ENCODE measurements at regions not wholly inside any gene's neighbourhood (a gene's known extent, or its start where the extent isn't known, plus 50 kb on each side); places are given as distances from the start of the nearest gene placed in this dataset.

DNA sequence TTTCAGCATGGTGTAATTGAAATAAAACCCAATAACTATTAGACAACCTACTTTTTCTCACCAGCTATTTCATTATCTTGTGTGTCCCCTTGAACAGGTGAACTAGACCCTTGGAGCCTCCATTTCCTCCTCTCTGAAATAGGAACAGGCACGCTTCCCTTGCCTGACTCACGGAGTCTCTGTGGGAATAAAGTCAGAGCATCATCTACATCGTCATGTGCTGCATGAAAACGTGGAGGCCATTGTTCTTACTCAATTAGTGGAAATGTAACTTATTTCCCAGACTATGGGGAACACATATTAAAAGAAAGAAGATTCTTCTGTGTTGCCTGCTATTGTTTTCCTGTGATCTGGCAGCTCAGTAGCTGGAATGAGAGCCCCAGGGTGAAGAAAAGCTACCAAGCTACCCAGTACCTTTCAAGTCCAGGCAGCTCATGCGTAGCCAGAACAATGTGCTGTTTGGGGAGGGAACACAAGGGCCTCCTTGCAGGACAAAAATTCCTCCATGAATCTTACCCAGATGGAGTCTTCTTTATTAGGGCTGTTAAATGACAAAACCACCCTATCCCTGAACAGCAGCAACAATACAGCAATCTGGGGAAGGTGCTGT is 59.8 kb downstream of the SOX11 start:
- no peak for DNase-seq
- no peaks in the 10 kb centered on the region for H3K36me3 ChIP-seq
- TF ChIP-seq POLR2AphosphoS5 (IDR thresholded peaks at IDR 0.05) (no peak), POLR2A (IDR thresholded peaks at IDR 0.05) (no peak)
- TF ChIP-seq, protein P1, sequence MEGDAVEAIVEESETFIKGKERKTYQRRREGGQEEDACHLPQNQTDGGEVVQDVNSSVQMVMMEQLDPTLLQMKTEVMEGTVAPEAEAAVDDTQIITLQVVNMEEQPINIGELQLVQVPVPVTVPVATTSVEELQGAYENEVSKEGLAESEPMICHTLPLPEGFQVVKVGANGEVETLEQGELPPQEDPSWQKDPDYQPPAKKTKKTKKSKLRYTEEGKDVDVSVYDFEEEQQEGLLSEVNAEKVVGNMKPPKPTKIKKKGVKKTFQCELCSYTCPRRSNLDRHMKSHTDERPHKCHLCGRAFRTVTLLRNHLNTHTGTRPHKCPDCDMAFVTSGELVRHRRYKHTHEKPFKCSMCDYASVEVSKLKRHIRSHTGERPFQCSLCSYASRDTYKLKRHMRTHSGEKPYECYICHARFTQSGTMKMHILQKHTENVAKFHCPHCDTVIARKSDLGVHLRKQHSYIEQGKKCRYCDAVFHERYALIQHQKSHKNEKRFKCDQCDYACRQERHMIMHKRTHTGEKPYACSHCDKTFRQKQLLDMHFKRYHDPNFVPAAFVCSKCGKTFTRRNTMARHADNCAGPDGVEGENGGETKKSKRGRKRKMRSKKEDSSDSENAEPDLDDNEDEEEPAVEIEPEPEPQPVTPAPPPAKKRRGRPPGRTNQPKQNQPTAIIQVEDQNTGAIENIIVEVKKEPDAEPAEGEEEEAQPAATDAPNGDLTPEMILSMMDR (IDR thresholded peaks at IDR 0.05 in 8 of 11, conservative IDR thresholded peaks at IDR 0.05 in 3 of 11): no peak
- intact Hi-C loops (cut with DNase I; ENCODE audit: low total_unique reads): no loop called here
- H3K4me3 ChIP-seq: no peak overlapping the region
- no peaks in the 10 kb centered on the region for H3K9me3 ChIP-seq
- WGBS, 5 donors: 67 to 70% (median 69%) methylated on average over 5 of the region's 5 CpGs
- no peaks in the 10 kb centered on the region for H3K27me3 ChIP-seq (replicated peaks in 1 of 7)
- no peaks in the 10 kb centered on the region for H3K4me1 ChIP-seq
- H3K27ac ChIP-seq: no peak overlapping the region

DNA sequence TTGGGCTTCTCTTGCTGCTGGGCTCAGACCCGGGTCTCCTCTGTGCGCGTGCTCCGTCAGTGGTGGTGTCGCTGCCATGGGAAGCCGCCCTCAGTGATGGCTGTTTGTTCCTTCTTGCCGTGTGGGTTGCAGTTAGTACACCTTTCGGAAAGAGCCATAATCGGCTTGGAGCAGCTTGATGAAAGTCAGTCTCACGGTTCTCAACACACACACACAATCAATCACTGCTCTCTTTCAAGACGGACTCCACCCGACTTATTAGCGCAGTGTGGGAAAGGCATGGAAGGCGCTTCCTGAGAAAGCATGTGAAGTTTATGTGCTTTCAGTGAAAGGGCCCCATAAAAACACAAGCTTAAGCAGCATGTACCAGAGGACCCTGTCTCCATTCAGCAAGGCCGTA is 64.1 kb downstream of the SOX11 start:
- TF ChIP-seq POLR2AphosphoS5 (IDR thresholded peaks at IDR 0.05) (no peak), POLR2A (IDR thresholded peaks at IDR 0.05) (no peak)
- TF ChIP-seq, protein P1 (IDR thresholded peaks at IDR 0.05 in 8 of 11, conservative IDR thresholded peaks at IDR 0.05 in 3 of 11): no peak
- 66 to 79% (median 74%) methylated on average over 15 of the region's 15 CpGs for WGBS, 5 donors
- H3K4me3 ChIP-seq: no peak overlapping the region
- no peaks in the 10 kb centered on the region for H3K9me3 ChIP-seq
- no peak for DNase-seq
- no peaks in the 10 kb centered on the region for H3K27me3 ChIP-seq (replicated peaks in 1 of 7)
- no peaks in the 10 kb centered on the region for H3K4me1 ChIP-seq
- intact Hi-C loops (cut with DNase I; ENCODE audit: low total_unique reads): no loop called here
- H3K36me3 ChIP-seq: no peaks in the 10 kb centered on the region
- no peak overlapping the region for H3K27ac ChIP-seq

DNA sequence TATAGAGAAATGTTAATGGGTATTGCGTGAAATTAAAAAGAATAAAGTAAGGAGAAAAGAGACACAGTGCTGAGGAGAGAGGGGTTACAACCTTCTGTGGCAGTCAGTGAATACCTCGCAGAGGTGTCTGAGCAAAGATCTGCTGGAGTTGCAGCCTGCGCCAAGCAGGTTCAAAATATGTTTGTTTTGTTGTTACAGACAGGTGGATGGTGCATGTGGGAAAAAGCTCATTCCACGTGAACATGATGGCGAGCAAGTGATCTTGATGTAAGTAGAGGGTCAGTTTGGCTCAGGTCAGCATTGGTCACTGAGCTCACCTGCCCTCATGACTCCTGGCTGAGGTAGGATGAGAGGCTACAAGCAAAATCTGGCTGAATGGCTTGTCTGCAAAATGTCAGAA is 66.2 kb downstream of the SOX11 start:
- no peaks in the 10 kb centered on the region for H3K4me1 ChIP-seq
- no peaks in the 10 kb centered on the region for H3K27me3 ChIP-seq (replicated peaks in 1 of 7)
- no peak overlapping the region for H3K27ac ChIP-seq
- no peaks in the 10 kb centered on the region for H3K9me3 ChIP-seq
- intact Hi-C loops (cut with DNase I; ENCODE audit: low total_unique reads): no loop called here
- DNase-seq: no peak
- TF ChIP-seq, protein P1 (IDR thresholded peaks at IDR 0.05 in 8 of 11, conservative IDR thresholded peaks at IDR 0.05 in 3 of 11): no peak
- TF ChIP-seq POLR2A (IDR thresholded peaks at IDR 0.05) (no peak), POLR2AphosphoS5 (IDR thresholded peaks at IDR 0.05) (no peak)
- WGBS, 5 donors: 75 to 93% (median 86%) methylated on average over 5 of the region's 5 CpGs
- no peaks in the 10 kb centered on the region for H3K36me3 ChIP-seq
- H3K4me3 ChIP-seq: no peak overlapping the region

DNA sequence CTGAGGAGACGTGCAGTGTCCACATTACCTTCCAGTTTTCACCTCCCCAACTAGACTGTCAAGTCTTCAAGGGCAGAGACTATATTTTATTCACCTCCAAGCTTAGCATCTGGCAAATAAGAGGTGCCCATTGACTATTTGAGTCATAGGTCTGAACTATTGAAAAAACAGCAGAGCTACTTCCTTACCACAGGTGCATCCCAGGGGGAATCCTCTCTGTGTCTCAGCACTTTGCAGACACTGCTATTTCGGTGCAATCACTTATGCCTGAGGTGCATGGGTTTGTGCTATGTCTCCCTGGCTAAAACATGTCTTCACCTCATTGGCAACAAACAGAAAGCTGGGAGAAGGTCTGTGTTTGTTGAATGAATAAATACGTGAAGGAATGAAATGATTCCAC is 67.8 kb downstream of the SOX11 start:
- DNase-seq: no peak
- H3K4me1 ChIP-seq: no peaks in the 10 kb centered on the region
- H3K4me3 ChIP-seq: no peak overlapping the region
- no peaks in the 10 kb centered on the region for H3K9me3 ChIP-seq
- intact Hi-C loops (cut with DNase I; ENCODE audit: low total_unique reads): no loop called here
- 70 to 82% (median 76%) methylated on average over 3 of the region's 3 CpGs for WGBS, 5 donors
- no peaks in the 10 kb centered on the region for H3K36me3 ChIP-seq
- no peak overlapping the region for H3K27ac ChIP-seq
- no peaks in the 10 kb centered on the region for H3K27me3 ChIP-seq (replicated peaks in 1 of 7)
- TF ChIP-seq POLR2A (IDR thresholded peaks at IDR 0.05): no peak

DNA sequence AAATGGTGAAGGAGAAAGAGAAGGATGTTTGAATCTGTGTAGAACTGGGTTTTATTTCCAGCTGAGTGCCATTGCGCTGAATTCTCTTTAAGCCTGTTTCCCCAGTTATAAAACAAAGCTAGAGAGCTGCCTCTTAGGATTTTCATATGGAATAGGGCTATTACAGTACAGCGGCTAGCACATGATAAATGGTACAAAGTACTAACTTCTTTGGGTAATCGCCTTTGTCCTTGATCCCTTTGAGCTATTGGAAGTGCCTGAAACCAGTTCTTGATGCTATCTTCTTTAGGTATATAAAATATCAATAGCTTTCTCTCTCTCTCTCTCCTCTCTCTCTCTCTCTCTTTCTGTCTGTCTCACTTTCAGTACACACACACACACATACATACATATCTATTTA is 71.3 kb downstream of the SOX11 start:
- intact Hi-C loops (cut with DNase I; ENCODE audit: low total_unique reads): no loop called here
- TF ChIP-seq, protein P1 (IDR thresholded peaks at IDR 0.05 in 8 of 11, conservative IDR thresholded peaks at IDR 0.05 in 3 of 11): no peak
- no peak for TF ChIP-seq POLR2A (IDR thresholded peaks at IDR 0.05)
- no peak for TF ChIP-seq POLR2AphosphoS5 (IDR thresholded peaks at IDR 0.05)
- 85 to 92% (median 85%) methylated on average over 3 of the region's 3 CpGs for WGBS, 5 donors
- Histone ChIP-seq H3K4me1 (no peaks in the 10 kb centered on the region), H3K27me3 (replicated peaks in 1 of 7) (no peaks in the 10 kb centered on the region), H3K4me3 (no peak overlapping the region), H3K36me3 (no peaks in the 10 kb centered on the region), H3K9me3 (no peaks in the 10 kb centered on the region), H3K27ac (no peak overlapping the region)
- DNase-seq: no peak

All from spleen (tissue), 11 donors.